ENCODE measurements at regions not wholly inside any gene's neighbourhood (a gene's known extent, or its start where the extent isn't known, plus 50 kb on each side); places are given as distances from the start of the nearest gene placed in this dataset.

DNA sequence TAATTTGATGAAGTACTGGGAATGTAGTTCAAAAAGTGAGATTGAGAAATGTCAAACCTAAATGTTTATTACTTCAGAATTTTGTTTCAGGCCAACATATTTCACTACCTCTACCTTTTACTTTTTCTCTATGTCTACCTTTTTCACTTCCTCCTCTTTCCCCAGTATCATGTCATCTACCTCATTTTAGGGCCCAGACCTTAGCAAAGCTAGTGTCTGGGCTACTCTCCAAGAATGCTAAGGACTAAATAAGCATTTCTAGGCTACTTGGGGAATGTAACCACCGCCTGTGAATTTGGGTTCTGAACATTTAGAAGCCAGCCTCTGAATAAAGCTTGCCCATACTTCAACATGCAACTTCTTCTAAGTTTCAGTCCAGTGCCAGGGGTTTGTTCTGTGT, 330.4 kb downstream of the SLC4A3 start:
- no peak for DNase-seq (ENCODE audit: low read depth)

DNA sequence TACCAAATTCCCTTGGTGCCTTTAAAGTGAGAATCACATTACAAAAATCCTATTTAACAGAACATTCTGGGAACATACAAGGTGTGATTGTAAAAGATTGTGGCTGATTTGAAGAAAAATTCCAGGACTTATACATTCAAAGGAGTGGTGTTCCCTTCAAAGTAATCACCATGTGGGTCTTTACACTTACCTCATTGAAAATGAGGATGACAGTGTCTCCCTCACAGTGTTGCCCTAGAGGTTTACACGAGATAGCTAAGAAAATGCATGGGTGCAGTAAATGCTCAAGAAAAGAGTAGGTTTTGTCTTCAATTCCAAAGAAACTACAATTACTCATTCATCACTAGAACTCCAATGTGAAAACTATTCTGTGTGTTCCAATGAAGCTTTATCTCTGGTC, 331.5 kb downstream of the SLC4A3 start:
- no peak for DNase-seq (ENCODE audit: low read depth)

DNA sequence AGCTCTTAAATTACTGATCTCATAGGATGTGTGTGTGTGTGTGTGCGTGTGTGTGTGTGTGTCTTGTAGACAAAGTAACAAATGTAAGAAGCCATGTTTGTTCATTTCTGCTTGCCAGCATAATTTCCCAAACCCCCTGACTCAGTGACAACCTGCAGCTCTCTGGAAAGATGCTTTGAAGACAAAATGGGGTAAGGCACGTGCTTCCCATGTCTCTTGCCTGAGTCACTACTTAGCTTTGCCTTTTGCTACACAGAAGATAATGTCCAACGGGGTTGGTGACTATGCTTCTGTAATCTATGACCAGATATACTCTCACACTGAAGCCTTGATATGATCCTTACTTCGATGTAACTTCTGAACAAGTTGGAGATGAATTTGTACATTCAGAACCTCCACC, 332.0 kb downstream of the SLC4A3 start:
- peak; percentile 42 for DNase-seq (ENCODE audit: low read depth)

DNA sequence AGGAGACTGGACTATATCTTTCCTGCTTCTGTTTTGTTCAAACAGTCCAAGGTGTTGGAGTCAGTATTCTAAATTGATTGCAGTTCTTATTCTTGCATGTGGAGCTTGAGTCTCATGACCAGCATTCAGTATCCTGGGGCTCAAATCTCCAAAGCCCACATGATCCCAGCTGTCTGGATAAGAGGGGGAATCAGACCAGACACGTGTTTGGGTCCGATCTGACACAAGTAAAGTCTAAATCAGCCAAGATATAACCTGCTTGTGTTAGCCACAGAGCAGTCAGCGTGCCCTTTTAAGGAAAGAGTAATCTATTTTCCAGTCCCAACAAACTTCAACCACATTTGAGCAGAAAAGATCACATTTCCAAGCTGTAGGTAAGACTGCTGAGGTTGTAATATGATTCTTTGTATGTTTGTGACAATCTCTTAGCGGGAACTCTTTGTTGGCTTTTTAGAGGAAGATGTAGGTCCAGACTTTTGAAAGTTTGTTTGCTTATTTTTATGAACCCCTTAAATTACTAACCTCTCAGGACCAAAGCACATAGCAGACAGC, 334.6 kb downstream of the SLC4A3 start:
- no peak for DNase-seq (ENCODE audit: low read depth)

DNA sequence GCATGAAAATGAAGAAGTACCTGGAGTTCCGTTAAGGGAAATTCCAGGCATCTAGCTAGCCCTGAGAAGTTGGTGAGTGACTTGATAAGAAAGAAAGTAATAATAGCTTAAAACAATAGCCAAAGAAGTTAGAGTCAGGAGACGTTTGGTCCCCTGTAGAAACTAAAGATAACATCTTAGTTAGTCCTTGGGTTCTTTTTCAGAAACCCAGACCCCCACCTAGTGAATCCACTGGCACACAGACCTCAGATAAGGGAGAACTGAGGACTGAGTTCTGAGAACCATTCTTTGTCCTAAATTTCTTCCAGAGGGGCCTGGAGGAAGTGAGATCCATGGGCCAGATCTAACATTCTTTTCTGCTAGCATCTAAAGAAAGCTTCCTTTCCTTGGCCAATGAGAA, 335.4 kb downstream of the SLC4A3 start:
- no peak for DNase-seq (ENCODE audit: low read depth)

DNA sequence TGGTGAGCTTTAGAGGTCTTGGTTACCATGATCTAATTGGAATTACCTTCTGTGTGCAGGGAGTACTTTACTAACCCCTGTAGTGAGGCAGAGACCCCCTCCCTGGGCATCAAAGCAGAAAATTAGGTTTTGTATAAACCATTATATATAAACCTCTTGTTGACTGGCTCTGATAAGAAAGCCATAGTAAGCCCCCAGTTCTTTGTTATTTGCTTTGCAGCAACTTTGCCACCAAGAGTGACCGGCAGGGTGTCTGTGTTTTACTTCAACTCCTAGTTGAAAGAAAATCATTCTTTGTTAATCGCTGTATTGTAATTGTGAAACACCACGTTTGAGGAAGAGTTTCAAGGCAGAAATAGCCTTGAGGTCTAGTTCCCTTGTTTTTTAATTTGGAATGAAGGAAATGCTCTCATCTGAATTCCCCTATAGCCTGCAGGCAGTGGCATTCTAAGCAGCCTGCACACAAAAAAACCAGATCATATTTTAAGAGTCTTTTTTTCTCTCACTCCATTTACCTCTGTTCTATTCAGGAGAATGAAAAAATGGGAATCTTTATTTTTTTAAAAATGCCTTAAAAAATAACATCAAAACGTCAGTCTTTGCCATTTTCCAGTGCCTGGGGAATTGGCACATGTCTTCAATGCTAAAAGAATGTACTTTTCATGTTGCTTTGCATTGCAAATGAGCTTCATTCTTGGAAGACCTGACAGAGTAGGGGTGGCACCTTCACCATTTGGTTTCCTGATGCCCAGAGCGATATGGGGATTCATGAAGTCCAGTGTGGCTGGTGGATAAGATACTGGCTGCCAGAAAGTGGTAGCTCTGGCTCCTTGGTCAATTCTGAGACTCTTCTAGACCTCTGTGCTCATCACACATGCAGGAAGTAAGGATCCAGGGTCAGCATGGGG, 338.1 kb downstream of the SLC4A3 start:
- DNase-seq (ENCODE audit: low read depth): no peak

DNA sequence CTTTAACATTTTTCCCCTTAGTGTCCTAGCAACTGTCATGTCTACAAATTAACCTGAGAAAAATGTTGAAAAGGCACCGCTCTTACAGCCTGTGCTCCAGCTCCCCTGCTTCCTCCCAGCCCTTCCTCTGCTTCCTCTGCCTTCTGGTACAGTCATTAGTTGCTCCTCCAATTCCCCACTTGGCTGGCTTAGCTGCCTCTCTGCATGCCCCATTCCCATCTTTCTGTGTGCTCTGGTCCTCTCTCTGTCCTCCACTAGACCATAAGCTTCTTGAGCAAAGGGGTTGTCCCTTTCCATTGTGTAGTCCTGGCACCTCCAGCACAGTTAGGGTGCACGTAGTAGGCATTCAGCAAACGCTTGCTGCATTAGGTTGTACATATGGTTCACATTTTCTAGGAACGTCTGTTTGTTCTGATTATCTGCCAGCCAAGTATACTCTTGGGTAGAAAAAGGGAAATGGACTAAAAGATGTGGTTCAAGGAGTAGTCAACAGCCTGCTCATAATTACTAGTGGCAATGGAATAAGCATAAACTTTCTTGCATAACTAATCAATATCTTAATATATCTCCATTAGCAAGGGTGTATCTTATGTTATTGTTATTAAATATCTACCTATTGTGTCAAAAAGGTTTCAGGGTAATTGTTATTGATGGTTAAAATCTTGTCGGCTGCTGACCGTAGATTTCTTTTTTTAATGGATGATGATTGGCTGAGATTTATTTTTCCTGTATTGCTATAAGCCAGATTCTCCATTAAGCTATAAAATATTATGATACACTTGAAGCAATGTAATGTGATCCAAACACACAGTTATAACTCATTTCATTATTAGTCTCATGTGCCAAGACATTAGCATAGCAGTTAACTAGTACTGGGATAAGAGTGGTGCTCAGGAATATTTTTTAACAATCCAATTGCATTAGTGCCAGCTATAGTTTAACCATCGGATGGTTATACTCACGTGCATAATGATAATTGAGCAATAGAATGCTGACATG, 340.1 kb downstream of the SLC4A3 start:
- DNase-seq (ENCODE audit: low read depth): no peak

DNA sequence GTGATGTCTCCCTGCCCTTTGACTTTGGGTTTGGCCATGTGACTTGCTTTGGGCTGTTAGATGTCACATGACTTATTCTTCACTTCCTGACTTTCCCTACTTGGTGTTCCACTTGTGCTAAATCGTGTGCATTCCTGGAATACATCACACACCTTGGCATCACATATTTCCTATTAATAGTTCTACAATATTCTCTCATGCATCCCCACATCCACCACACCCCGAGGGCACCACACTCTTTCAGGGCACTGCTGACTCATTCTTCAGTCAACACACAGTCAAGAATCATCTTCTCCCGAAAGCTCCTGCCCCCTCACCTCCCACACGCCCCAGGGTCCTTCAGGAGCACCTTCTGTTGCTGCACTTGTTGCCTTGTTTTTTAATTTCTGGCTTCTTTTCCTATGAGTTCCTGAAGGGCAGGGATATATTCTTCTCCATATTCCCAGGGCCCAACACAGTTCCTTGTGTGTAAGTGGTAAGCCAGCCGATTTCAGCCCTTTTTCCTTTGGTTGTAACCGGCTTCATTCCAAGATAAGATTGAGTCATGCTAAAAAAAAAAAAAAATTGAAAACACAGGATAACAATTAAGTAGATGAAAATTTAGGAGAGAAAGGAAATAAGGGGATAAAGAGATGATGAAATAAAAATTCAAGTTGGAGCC, 341.4 kb downstream of the SLC4A3 start:
- no peak for DNase-seq (ENCODE audit: low read depth)

DNA sequence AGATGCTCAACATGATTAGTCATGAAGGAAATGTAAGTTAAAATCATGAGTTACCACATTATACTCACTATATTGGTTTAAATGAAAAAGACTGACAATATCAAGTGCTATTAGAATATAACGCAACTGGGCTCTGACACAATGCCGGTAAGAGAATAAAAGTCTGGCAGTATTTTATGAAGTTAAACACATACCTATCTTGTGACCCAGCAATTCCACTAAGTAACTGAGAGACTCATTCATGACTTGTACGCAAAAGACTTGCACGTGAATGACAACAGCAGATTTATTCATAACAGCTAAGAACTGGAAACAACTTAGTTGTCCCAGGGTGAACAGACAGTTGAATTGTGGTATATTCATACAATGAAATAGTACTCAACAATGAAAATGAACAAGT, 342.1 kb downstream of the SLC4A3 start:
- DNase-seq (ENCODE audit: low read depth): peak; percentile 74

DNA sequence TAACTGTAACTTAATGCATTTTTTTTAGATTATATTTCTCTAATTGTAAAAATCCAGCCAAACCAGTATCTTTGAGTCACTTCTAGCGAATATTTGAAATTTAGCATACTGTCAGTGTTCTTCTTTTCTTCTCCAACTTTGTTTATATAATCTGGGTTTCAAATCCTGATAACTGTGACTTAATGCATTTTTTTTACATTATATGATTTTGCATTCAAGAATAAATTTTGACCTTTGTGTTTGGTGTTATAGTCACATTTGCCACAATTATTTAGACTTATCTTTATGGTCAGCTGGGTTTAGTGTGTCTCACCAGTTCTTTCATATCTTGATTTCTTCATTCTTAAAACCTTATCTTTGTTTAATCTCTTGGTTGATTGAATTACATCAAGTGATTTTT, 345.7 kb downstream of the SLC4A3 start:
- peak; percentile 68 for DNase-seq (ENCODE audit: low read depth)

DNA sequence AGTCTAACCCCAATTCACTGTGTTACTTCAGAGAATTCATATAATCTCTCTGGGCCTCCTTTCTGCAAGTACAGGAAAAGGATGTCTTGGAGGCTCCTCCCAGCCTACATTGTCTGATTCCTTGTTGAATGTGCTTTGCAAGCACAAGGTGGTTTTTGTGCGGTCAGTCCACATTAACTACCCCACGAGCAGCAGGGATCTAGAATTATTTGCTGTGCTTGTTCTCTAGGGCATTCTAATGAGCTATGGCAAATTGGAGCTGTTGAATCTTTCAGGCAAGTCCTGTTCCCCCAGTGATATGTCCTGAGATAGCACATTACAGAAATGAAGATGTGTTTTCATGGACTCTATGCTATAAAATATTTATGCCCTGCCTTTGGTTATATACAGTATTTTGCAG, 349.4 kb downstream of the SLC4A3 start:
- DNase-seq (ENCODE audit: low read depth): no peak

DNA sequence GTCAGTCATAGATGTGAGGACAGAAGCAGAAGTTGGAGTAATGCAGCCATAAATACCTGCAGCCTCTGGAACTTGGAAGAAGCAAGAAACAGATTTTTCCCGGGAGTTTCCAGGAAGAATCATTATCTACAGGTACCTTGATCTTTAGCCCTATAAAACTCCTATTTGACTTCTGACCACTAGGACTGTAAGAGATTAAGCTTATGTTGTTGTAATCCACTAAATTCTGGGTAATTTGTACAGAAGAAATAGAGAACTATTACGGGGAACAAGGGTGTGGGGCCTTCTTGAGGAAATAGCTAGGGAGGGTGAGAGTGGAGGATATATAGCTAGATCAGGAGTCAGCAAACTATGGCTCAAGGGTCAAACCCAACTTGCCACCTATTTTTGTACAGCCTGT, 353.2 kb downstream of the SLC4A3 start:
- no peak for DNase-seq (ENCODE audit: low read depth)

DNA sequence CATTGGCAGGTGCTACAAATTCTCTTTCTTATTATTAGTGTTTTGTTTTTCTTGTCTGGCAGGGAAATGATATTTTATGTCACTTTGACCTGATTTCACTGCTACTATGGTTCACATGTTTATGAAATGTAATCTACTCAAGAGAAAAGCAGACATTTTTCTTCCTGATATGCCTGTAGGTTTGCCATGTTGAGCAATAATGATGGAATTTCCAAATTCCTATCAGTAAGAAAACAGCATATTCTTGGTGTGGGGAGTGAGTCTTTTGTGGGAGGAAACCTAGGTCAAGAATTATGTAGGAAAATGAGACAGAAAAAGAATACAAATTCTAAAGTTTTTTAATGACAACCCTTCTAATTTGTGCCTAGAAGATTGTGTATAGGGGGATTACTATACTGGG, 356.4 kb downstream of the SLC4A3 start:
- peak; percentile 91 for DNase-seq (ENCODE audit: low read depth)

DNA sequence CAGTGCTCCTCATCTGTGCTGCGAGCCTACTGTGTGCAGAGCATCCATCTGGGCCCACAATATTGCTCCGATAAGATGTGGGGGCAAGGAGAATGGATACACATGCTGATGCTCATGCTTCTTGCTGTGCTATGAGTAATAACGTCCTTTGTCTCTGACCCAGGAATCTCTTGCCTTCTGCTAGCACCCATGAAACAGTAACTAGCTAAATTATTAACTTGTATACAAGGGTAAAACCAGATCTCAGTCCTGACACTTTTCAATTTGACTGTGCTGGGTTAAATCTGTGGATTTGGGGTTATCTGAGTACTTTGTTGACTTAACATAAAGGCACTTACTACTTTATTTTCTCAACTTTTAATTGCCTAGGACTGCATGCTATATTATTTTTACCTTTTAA, 357.6 kb downstream of the SLC4A3 start:
- no peak for DNase-seq (ENCODE audit: low read depth)

DNA sequence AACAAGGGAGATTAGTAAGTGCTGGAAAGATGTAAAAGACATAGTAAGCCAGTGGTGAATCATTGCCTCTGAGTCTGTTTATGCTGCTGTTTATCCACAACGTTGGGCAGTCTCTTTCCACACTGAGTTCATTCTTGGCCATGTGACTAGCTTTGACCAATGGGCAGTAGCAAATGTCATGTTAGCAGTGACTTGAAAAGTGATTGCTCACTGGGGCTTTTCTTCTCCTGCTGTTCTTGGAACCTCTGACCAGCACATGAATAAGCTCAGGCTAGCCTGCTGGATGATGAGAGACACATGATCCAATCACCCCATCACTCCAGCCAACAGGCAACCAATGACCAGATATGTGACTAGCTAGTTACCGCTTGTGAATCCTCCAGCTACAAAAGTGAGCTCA, 360.4 kb downstream of the SLC4A3 start:
- DNase-seq (ENCODE audit: low read depth): peak; percentile 99

DNA sequence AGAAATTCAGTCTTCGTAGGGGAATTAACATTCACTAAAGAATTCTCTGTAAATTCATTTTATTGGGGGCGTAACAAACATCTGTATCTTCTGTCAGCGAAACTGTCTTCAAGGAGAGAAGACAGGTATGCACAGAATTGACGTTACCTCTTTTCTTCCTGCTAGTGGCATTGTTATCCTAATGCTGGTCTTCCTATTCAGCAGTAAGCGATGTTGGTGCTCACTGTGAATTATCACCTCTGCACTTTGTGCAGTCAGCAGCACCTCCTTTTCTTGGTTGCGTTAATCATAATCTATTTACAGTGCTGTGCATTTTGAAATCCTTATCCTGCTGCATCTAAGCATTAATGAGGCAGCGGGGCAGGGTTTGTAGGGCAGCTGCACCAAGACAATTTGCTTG, 362.3 kb downstream of the SLC4A3 start:
- no peak for DNase-seq (ENCODE audit: low read depth)

DNA sequence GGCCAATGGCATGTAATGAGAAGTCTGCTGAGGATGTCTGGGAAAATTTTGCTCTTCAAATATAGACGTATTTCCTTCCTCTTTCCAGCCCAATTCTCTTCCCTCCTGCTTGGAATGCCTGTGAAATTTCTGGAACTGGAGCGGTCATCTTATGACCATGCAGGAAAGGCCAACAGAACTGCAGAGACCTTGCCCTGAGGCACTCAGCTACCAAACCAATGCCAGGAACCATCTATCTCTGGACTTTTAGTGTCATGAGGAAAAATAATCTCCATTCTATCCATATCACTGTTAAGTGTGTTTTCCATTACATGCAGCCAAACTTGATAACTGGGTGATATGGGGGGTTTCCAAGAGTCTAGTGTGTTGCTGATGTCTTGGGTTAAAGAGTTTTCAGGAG, 363.7 kb downstream of the SLC4A3 start:
- DNase-seq (ENCODE audit: low read depth): no peak

DNA sequence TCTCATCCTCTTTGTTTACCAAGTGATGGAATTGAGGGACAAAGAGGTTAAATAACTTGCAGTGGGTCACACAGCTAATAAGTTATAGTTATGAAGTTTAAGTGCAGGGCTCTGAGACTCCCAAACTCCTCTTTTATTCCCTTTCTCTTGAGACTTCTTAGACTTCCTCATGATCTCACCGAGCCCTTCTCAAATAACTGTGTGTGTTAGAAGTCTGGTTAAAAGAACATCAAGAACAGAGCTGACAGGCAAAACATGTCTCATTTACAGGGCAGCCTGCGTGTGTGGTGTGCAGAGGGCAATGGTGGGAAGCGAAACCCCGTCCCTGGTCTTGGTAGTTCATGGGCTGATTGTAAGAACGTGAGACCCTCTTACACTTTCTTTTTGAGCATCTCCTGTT, 368.0 kb downstream of the SLC4A3 start:
- DNase-seq (ENCODE audit: low read depth): no peak

DNA sequence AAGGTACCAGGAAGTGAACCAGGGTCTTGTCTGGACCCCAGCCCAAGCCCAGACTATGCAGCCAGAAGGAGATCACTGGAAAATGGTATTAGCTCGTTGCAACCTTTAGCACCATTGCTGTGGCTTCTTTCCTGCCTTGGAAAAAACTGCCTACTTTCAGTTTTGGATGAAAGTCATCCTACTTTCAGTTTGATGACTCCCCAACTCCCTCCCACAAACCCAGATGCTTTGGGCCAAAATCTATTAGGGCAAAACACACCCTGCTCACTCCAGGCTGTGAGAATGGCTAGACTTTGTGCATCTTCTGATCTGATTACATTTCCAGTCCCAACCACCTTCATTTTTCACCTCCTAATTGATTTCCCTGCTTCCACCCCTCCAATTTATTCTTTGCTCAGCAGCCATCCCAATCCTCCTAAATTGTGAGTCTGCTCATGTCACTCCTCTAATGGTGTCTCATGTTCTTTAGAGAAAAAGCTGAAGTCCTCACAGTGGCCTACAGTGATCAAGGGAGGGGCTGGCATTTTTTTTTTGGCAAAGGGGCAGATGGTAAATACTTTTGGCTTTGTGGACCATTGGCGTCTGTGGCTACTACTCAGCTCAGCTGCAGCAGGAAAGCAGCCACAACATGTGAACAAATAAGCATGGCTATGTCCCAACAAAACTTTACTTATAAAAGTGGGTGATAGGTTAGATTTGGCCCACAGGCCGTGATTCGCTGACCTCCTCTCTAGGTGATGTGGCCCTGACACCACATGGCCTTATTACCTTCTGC, 368.7 kb downstream of the SLC4A3 start:
- DNase-seq (ENCODE audit: low read depth): no peak

DNA sequence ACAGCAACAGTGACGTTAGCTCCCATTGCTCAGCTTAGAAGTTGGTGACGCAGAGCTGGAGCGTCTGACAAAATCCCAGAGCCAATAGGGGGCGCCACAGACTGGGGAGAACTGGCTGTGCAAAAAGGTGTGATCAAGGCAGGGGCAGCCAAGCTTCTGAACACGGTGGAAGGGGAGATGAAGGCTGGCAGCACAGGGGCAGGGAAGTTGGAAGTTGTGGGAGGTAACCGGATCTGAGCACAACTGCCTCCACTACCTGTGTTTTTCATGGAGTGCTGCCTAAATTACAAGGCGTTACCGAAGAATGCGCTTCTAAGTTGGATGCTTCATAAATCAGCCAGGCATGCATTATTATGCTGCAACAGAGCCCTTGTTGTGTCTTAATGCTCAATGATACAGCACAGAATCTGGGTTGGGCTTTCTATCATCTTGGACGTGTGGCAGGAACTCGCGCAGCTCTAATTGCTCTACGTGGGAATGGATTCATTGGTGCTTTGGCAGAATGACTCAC, 370.0 kb downstream of the SLC4A3 start:
- peak; percentile 83 for DNase-seq (ENCODE audit: low read depth)

DNA sequence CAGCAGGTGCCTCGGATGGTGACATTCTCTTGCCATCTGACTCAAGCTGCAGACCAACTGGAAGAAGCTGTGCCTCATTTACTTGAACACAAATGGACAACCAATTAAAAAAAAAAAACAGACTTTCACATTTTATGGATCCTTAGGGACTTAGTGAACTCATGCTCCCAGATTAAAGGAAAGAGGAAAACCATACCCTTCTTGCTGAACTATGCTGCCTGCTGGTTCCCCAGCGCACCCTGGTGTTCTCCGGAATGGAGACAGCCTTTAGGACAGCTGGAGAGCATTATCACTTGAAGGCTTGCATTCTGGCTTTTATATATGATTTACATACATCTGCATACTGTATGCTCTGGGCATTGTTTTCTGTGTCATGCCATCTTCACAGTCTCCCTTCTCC, 370.7 kb downstream of the SLC4A3 start:
- DNase-seq (ENCODE audit: low read depth): no peak

All from amniotic epithelial cell (primary cell).